ENCODE measurements at regions not wholly inside any gene's neighbourhood (a gene's known extent, or its start where the extent isn't known, plus 50 kb on each side); places are given as distances from the start of the nearest gene placed in this dataset.

- TF ChIP-seq CTCF (IDR thresholded peaks at IDR 0.05; ENCODE audit: extremely low read depth, missing control alignments) = no peak
- DNase-seq (ENCODE audit: low spot score) = no peak
These were observed 142.0 kb upstream of the PELI2 start for GRCh38 chr14:55976219-55976618.

- no peak for DNase-seq (ENCODE audit: low spot score)
- no peak for TF ChIP-seq CTCF (IDR thresholded peaks at IDR 0.05; ENCODE audit: extremely low read depth, missing control alignments)
These were observed 141.6 kb upstream of the PELI2 start for GRCh38 chr14:55976655-55977054.

GRCh38 chr14:55977392-55978150, 140.6 kb upstream of the PELI2 start:
- no peak for TF ChIP-seq CTCF (IDR thresholded peaks at IDR 0.05; ENCODE audit: extremely low read depth, missing control alignments)
- no peak for DNase-seq (ENCODE audit: low spot score)

- no peak for TF ChIP-seq CTCF (IDR thresholded peaks at IDR 0.05; ENCODE audit: extremely low read depth, missing control alignments)
These were observed 139.1 kb upstream of the PELI2 start for GRCh38 chr14:55979096-55979495.

GRCh38 chr14:55979781-55980180, 138.4 kb upstream of the PELI2 start:
- DNase-seq (ENCODE audit: low spot score) = no peak
- TF ChIP-seq CTCF (IDR thresholded peaks at IDR 0.05; ENCODE audit: extremely low read depth, missing control alignments) = no peak

More at GRCh38 chr14:55979096-55979495, 139.1 kb upstream of the PELI2 start:
- DNase-seq (ENCODE audit: low spot score) = no peak

- TF ChIP-seq CTCF (IDR thresholded peaks at IDR 0.05; ENCODE audit: extremely low read depth, missing control alignments) = no peak
- no peak for DNase-seq (ENCODE audit: low spot score)
These were observed 137.2 kb upstream of the PELI2 start for GRCh38 chr14:55980970-55981369.

GRCh38 chr14:55986069-55986468, 132.1 kb upstream of the PELI2 start:
- no peak for TF ChIP-seq CTCF (IDR thresholded peaks at IDR 0.05; ENCODE audit: extremely low read depth, missing control alignments)
- no peak for DNase-seq (ENCODE audit: low spot score)
